A549 (cell line): ENCODE measurements at regions not wholly inside any gene's neighbourhood (a gene's known extent, or its start where the extent isn't known, plus 50 kb on each side); places are given as distances from the start of the nearest gene placed in this dataset.

Source experiments
- ATAC-seq, 2 experiments: fragments of 200-7000 bp in 1 of 2; fragments of >200 bp in 1 of 2; cut with Nextera tagmentation in 1 of 2; cut with Tn5 transposase in 1 of 2; 3 replicates each; pipeline versions ENCODE4 v1.8.0 to v1.9.1; 2018 to 2020; ENCODE audit warnings: mild to moderate bottlenecking in 1 of 2, moderate library complexity in 1 of 2
- CTCF ChIA-PET: fragments of 300-600 bp; sonication (Branson Sonifier 250); formaldehyde crosslinking; extraction: SDS; loops from one replicate; lab custom pipeline; 2021; ENCODE audit warnings: antibody characterized with exemption, inconsistent platforms; lab: Yijun Ruan, JAX
- POLR2A ChIA-PET: fragments of 350-600 bp; formaldehyde crosslinking; extraction: SDS; loops from one replicate; lab custom pipeline; 2021; ENCODE audit warnings: antibody characterized with exemption, inconsistent platforms; lab: Yijun Ruan, JAX
- DNase-seq, 2 experiments: peaks; one replicate each; pipeline versions ENCODE4 v3.0.0 to v3.0.0-alpha.2; 2011 to 2016; ENCODE audit warnings: low read depth in 1 of 2, low spot score in 1 of 2
- FAIRE-seq: peaks from 2 replicates; lab custom pipeline; 2011; peaks lifted over from hg19 to GRCh38; lab: Jason Lieb, UNC
- H3K27ac ChIP-seq, 2 experiments: fragments of >200 bp; sonication (Bioruptor Twin); formaldehyde crosslinking; 3 replicates each; pipeline ENCODE4 v1.5.1; 2016 to 2017
- H3K4me1 ChIP-seq: fragments of >200 bp; sonication (Bioruptor Twin); formaldehyde crosslinking; 3 replicates; pipeline ENCODE4 v1.6.1; 2016
- H3K4me2 ChIP-seq: fragments of >200 bp; sonication (Bioruptor Twin); formaldehyde crosslinking; 3 replicates; pipeline ENCODE4 v1.6.1; 2016
- H3K4me3 ChIP-seq: fragments of >200 bp; sonication (Bioruptor Twin); formaldehyde crosslinking; 3 replicates; pipeline ENCODE4 v1.5.1; 2016
- H3K9me3 ChIP-seq: fragments of >200 bp; sonication (Bioruptor Twin); formaldehyde crosslinking; 3 replicates; pipeline ENCODE4 v1.6.1; 2016
- ATOH8 ChIP-seq: fragments of 250-450 bp; sonication (Bioruptor Pico); IDR thresholded peaks from 2 replicates; pipeline ENCODE4 v1.5.0; 2020; ENCODE audit warnings: low read depth, mild to moderate bottlenecking, moderate library complexity
- CBX2 ChIP-seq: fragments of 200-600 bp; sonication (generic); IDR thresholded peaks from 2 replicates; pipeline ENCODE4 v1.6.1; 2016; ENCODE audit warnings: low read depth, mild to moderate bottlenecking, borderline replicate concordance
- CHD2 ChIP-seq: fragments of 150-350 bp; IDR thresholded peaks from 2 replicates; pipeline ENCODE4 v1.6.1; 2014; ENCODE audit warnings: low read length; ENCODE audit not compliant: partially characterized antibody
- EHMT2 ChIP-seq: fragments of 200-600 bp; sonication (generic); IDR thresholded peaks from 2 replicates; pipeline ENCODE4 v1.6.1; 2016; ENCODE audit warnings: antibody characterized with exemption, low read depth, mild to moderate bottlenecking, moderate library complexity
- ELK1 ChIP-seq: fragments of 150-350 bp; IDR thresholded peaks from 2 replicates; pipeline ENCODE4 v1.6.1; 2014; ENCODE audit warnings: low read depth, mild to moderate bottlenecking, low read length
- ESRRA ChIP-seq: fragments of 150-350 bp; IDR thresholded peaks from 2 replicates; pipeline ENCODE4 v1.6.1; 2014; ENCODE audit warnings: mild to moderate bottlenecking, low read length, borderline replicate concordance
- FOSL2 ChIP-seq, 2 experiments: fragments of 450-650 bp in 1 of 2; fragments of >200 bp in 1 of 2; sonication (Bioruptor Twin) in 1 of 2; formaldehyde crosslinking; IDR thresholded peaks; 2 replicates each; pipeline versions ENCODE4 v1.5.0 to v1.6.1; 2016 to 2020; ENCODE audit warnings: mild to moderate bottlenecking in 1 of 2, moderate library complexity in 1 of 2
- FOXS1 ChIP-seq: fragments of 250-450 bp; sonication (Bioruptor Pico); IDR thresholded peaks from 2 replicates; pipeline ENCODE4 v1.5.0; 2020; ENCODE audit warnings: mild to moderate bottlenecking, moderate library complexity
- HES2 ChIP-seq: fragments of >200 bp; sonication (Bioruptor Twin); formaldehyde crosslinking; IDR thresholded peaks from 2 replicates; pipeline ENCODE4 v1.6.1; 2016
- HEYL ChIP-seq: fragments of 250-450 bp; sonication (Bioruptor Pico); IDR thresholded peaks from 2 replicates; pipeline ENCODE4 v1.8.0; 2021; ENCODE audit warnings: mild to moderate bottlenecking, moderate library complexity
- HOXB13 ChIP-seq: fragments of 250-450 bp; sonication (Bioruptor Pico); IDR thresholded peaks from 2 replicates; pipeline ENCODE4 v1.5.0; 2020; ENCODE audit warnings: low read depth, mild to moderate bottlenecking, moderate library complexity
- HOXB5 ChIP-seq: fragments of 250-450 bp; sonication (Bioruptor Pico); IDR thresholded peaks from 2 replicates; pipeline ENCODE4 v1.5.0; 2020; ENCODE audit warnings: mild to moderate bottlenecking, moderate library complexity
- KDM1A ChIP-seq: fragments of 200-600 bp; sonication (generic); IDR thresholded peaks from 2 replicates; pipeline ENCODE4 v1.6.1; 2016; ENCODE audit warnings: low read depth, mild to moderate bottlenecking
- KDM5A ChIP-seq: fragments of 200-600 bp; sonication (generic); IDR thresholded peaks from 2 replicates; pipeline ENCODE4 v1.6.1; 2016; ENCODE audit warnings: antibody characterized with exemption, mild to moderate bottlenecking
- MAFK ChIP-seq: fragments of 450-650 bp; IDR thresholded peaks from 2 replicates; pipeline ENCODE4 v1.6.1; 2014; ENCODE audit not compliant: partially characterized antibody
- NFE2L2 ChIP-seq: fragments of 150-350 bp; conservative IDR thresholded peaks from 2 replicates; pipeline ENCODE4 v1.6.1; 2014; ENCODE audit warnings: low read length
- NPAS2 ChIP-seq: fragments of 250-450 bp; sonication (Bioruptor Pico); IDR thresholded peaks from 2 replicates; pipeline ENCODE4 v1.8.0; 2022; ENCODE audit warnings: mild to moderate bottlenecking, moderate library complexity, borderline replicate concordance
- NR3C1 ChIP-seq: fragments of >200 bp; sonication (Bioruptor Twin); formaldehyde crosslinking; IDR thresholded peaks from 3 replicates; pipeline ENCODE4 v1.6.1; 2017
- POLR2AphosphoS2 ChIP-seq: conservative IDR thresholded peaks from 2 replicates; pipeline ENCODE4 v1.6.1; 2012; ENCODE audit warnings: low read length, improper control_type of control experiment, inconsistent platforms
- RAD21 ChIP-seq, 2 experiments: fragments of >200 bp in 1 of 2; sonication (Bioruptor Twin) in 1 of 2; formaldehyde crosslinking in 1 of 2; IDR thresholded peaks in 1 of 2; conservative IDR thresholded peaks in 1 of 2; 2 replicates in 1 of 2; 3 replicates in 1 of 2; pipeline ENCODE4 v1.6.1; 2012 to 2018; ENCODE audit warnings: inconsistent platforms in 1 of 2
- RARB ChIP-seq: fragments of 250-450 bp; sonication (Bioruptor Pico); IDR thresholded peaks from 2 replicates; pipeline ENCODE4 v1.8.0; 2021; ENCODE audit warnings: mild to moderate bottlenecking, moderate library complexity
- SMC3 ChIP-seq: fragments of >200 bp; sonication (Bioruptor Twin); formaldehyde crosslinking; IDR thresholded peaks from 3 replicates; pipeline ENCODE4 v1.6.1; 2018; ENCODE audit warnings: inconsistent platforms
- ZSCAN20 ChIP-seq: fragments of 250-450 bp; sonication (Bioruptor Pico); IDR thresholded peaks from 2 replicates; pipeline ENCODE4 v1.8.0; 2022; ENCODE audit warnings: mild to moderate bottlenecking, moderate library complexity
- whole genome bisulfite sequencing: methylation state at CpG from one replicate; pipeline ENCODE4 v1.1.6; 2017; ENCODE audit errors: missing lambda C conversion rate; 5-methylcytosine and 5-hydroxymethylcytosine counted together

- TF ChIP-seq HES2 (no peak), ESRRA (no peak), NPAS2 (CRISPR knock-in tag) (no peak), FOSL2 (IDR thresholded peaks at IDR 0.05) (no peak), FOSL2 (CRISPR knock-in tag; IDR thresholded peaks at IDR 0.05) (no peak), HEYL (no peak), SMC3 (no peak), HOXB5 (CRISPR knock-in tag) (no peak), FOXS1 (no peak), EHMT2 (no peak), ELK1 (no peak), KDM5A (no peak), KDM1A (no peak), RAD21 (conservative IDR thresholded peaks at IDR 0.05 in 1 of 2, IDR thresholded peaks at IDR 0.05 in 1 of 2) (no peak)
- TF ChIP-seq, all 56 proteins: peak for 0
- ATAC-seq (no peak), FAIRE-seq (no peak), DNase-seq (no peak)
- Histone ChIP-seq H3K4me3 (no peak overlapping the region), H3K27ac (no peak overlapping the region), H3K9me3 (no peaks in the 10 kb centered on the region), H3K4me1 (no peaks in the 10 kb centered on the region), H3K4me2 (no peak overlapping the region)
- 36% methylated on average over 3 of the region's 3 CpGs for WGBS
- POLR2A ChIA-PET: no interaction called here
- CTCF ChIA-PET: no interaction called here
Measured at GRCh38 chr5:21145376-21145775, 1157.4 kb upstream of the CDH18 start.

GRCh38 chr5:21143686-21144085 lies 1155.7 kb upstream of the CDH18 start:
- ATAC-seq (no peak), DNase-seq (no peak), FAIRE-seq (no peak)
- Histone ChIP-seq H3K4me2 (no peak overlapping the region), H3K9me3 (no peaks in the 10 kb centered on the region), H3K27ac (no peak overlapping the region), H3K4me1 (no peaks in the 10 kb centered on the region), H3K4me3 (no peak overlapping the region)
- ChIA-PET POLR2A (no interaction called here), CTCF (no interaction called here)
- 45% methylated on average over 4 of the region's 4 CpGs for WGBS
- TF ChIP-seq CBX2 (no peak), MAFK (no peak), NFE2L2 (no peak), ATOH8 (no peak), NPAS2 (CRISPR knock-in tag) (no peak), NR3C1 (no peak), KDM1A (no peak), RARB (CRISPR knock-in tag) (no peak), HEYL (no peak), HOXB13 (CRISPR knock-in tag) (no peak), ZSCAN20 (CRISPR knock-in tag) (no peak), ESRRA (no peak)

- ATAC-seq (no peak), DNase-seq (no peak), FAIRE-seq (no peak)
- H3K9me3 ChIP-seq: no peaks in the 10 kb centered on the region
- 38% methylated on average over 9 of the region's 9 CpGs for WGBS
- no peak overlapping the region for H3K4me2 ChIP-seq
- H3K27ac ChIP-seq: no peak overlapping the region
- POLR2A ChIA-PET: no interaction called here
- no peak overlapping the region for H3K4me3 ChIP-seq
- H3K4me1 ChIP-seq: no peaks in the 10 kb centered on the region
- TF ChIP-seq CHD2: no peak
- no peak for TF ChIP-seq POLR2AphosphoS2
- TF ChIP-seq, all 56 proteins: peak for 0
- CTCF ChIA-PET: no interaction called here
Measured at GRCh38 chr5:21142791-21143190, 1154.8 kb upstream of the CDH18 start.
